GM21825 (cell line): ENCODE measurements at regions not wholly inside any gene's neighbourhood (a gene's known extent, or its start where the extent isn't known, plus 50 kb on each side); places are given as distances from the start of the nearest gene placed in this dataset.

Experiments used
- ATAC-seq: cut with Tn5 transposase; IDR thresholded peaks from one replicate; pipeline ENCODE4 v1.9.1; 2021; ENCODE audit warnings: mild to moderate bottlenecking, moderate library complexity; ENCODE audit not compliant: unreplicated experiment

DNA sequence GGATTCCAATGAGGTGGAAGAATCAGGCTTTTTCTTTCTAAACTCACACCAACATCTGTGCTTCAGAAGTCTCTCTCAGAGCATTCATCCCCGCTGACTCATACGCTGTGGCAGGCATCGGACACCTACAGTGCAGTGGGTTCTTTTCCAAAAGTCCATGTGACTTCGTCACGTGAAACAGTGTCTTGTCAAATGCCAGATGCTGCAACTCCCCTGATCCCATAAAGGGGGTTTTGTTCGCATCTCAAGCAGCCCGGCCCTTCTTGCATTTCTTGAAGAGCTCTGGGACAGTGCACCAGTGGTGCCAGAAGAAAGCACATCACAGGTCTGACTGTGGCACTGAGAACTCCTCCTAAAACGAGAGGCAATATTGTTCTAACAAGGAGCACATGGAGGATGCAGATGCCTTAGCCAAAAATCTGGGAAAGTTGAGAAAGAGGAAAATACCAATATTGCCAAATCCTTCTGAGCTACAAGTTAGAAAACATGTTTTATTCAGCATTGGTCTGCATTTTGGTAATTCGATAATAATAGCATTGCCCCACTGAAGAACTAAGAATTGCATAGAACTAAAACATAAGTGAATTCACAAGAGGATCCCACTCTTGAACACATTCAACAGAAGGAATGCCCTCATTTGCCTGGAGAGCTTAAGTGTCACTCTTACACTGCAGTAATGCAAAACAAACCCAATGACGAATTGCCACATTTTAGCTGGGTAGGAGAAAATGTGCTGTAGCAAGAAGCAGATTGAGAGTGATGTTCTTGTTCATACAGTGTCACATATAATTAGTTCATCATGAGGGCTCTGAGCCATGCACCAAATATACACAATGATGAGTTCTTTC lies 204.4 kb downstream of the CXCL12 start:
- ATAC-seq, result no peak

DNA sequence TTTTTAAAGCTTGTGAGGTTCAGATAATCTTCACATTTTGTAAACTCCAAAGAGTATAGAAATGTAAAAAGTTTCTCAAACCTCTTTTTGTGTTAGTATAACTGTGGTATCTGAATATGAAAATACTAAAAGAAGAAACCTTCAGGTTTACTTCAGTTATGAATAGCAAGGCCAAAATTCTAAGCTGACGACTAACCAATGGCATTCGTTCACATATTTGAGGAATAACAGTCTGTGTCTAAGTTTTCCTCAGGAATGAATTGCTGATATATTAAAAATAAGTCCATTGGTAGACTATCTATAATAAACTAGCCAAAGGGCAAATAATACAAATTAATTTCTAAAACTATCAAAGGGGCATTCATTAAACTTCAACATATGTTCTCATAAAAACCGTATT lies 206.0 kb downstream of the CXCL12 start:
- ATAC-seq, result no peak

DNA sequence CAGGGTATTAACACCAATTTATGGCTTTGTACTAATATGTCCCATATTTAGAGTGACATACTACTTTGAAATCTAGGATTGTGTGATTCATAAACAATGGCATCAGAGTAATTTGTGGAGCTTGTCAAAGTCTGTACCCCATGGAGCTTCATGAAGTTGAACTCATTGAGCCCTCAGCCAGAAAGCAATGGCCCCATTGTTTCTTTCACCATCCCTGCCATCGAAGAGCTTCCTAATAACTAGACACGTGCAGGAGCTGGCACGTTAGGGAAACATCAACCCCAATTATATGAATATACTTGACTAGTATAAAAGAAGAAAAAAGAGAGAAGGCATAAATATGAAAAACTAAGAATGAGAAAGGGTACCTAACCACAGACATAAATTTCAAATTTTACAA lies 206.6 kb downstream of the CXCL12 start:
- no peak for ATAC-seq

DNA sequence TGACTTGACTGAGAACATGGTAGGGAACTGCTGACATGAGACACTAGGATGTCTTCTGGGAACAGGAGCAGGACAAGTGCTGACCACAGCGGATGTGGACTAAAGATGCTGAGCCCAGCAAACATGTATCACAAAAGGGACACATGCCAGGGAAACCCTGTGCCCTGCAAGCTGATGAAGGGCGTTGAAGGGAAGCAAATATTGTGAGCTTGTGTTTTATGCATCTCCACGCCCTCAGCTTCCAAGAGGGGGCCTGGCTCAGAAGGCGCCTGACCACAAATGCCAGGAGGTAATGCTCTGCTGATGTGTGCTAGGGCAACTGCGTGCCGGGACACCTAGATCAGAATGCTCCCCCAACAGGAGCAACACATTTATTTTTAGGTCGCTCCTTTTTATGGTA lies 207.3 kb downstream of the CXCL12 start:
- ATAC-seq, result no peak

GRCh38 chr10:44176311-44176710 lies 208.6 kb downstream of the CXCL12 start:
- no peak for ATAC-seq

GRCh38 chr10:44173608-44173894 lies 211.3 kb downstream of the CXCL12 start:
- ATAC-seq, result no peak

DNA sequence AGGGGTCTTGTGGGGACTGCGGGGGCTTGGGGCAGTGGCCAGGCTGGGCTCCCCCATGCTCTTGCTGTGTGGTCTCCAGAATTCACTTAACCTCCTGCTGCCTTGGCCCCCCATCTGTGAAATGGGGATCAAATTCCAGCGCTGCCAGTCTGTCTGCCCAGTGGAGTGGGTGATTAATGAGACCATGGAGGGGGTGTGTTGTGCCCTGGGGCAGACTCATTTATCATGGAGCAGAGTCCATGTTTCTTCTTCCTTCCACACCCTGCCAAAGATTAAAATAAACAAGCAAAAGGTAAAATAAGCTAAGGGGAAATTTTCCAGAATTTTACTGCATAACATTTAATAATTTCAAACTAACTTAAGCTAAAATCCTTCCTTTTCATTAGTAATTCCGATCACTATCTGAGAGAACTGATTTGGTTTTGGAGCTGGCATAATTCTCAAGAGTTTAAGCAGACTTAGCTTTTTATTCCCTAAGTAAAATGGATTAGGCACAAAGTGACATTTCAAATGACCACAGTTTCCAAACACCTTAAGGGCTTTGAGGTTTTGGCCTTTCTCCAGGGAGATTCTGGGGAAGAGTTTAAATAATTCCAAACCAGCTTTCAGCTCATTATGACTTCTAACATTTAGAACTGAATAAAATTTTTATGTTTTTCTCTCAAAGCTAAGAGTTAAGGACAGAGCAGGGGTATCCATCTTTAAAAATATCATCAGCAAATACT lies 211.9 kb downstream of the CXCL12 start:
- ATAC-seq, result no peak

- ATAC-seq, result no peak
Observed at GRCh38 chr10:44171765-44172164, 213.1 kb downstream of the CXCL12 start.

GRCh38 chr10:44168478-44168877 lies 216.4 kb downstream of the CXCL12 start:
- ATAC-seq, result no peak

DNA sequence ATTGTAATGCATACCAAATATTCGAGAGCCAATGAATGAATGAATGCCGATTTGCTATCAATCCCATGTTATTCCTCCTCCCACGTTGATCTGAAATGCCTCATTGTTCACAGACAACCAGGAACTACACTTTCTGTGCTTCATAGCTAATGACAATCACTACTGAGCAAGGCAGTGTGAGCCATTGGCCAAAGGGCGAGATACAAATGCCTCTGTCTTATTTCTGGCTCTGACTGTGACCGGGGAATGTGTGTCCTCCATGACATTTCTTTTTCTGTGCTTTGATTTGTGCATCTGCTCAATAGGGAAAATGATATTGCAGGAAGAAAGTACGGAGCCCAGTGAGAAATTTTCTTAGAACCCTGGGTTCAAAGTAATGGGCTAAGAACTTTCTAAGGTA lies 217.1 kb downstream of the CXCL12 start:
- no peak for ATAC-seq

DNA sequence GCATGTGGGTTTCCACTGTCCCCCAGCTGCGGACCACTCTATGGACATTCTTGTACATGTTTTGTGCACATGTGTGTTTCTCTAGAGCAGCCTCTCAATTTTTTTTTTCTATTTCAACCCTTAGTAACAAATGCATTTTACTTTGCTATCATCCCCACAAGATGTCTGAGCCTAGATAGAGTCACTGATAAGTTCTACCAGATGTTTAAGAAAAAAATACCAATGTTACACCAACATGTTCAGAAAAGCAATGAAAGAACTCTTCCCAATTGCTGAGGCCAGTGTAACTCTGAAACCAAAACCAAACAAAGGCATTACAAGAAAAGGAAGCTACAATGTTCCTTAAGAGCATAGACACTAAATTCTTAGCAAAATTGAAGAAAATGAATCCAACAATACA lies 218.5 kb downstream of the CXCL12 start:
- ATAC-seq, result no peak

DNA sequence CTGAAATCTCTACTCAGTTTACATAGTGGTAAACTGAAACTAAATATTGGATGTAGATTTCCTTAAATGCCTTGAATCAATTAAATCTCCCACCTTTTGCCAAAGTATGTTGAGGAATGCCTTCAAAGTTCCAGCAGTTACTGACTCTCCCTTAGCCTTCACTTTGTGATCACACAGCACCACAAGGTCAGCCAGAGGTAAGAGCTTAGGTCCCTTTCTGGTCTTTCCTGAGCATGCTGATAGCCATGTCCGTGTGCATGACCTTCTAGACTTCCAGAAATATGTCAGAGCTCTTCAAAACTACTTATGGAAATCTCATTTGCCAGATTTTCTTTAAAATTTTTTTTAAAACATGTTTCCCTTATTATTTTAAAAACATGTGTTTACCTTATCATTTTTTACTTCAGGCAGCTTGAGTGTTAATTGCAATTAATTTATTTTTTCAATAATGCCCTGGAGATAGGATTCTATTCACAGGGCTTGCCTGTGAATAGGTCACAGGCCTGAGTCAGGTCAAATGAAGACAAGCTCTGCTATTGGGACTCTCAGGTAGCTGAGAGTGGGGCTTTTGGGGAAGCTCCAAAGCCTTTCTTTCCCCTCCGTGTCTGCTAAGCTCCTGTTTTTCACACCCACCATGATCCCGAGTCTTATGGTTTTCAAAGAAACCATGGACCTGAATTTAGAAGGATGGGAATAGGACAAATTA lies 220.5 kb downstream of the CXCL12 start:
- no peak for ATAC-seq

- no peak for ATAC-seq
Observed at GRCh38 chr10:44161184-44161583, 223.7 kb downstream of the CXCL12 start.

GRCh38 chr10:44157574-44157973 lies 227.3 kb downstream of the CXCL12 start:
- no peak for ATAC-seq

- no peak for ATAC-seq
Observed at GRCh38 chr10:44154956-44155355, 229.9 kb downstream of the CXCL12 start.

DNA sequence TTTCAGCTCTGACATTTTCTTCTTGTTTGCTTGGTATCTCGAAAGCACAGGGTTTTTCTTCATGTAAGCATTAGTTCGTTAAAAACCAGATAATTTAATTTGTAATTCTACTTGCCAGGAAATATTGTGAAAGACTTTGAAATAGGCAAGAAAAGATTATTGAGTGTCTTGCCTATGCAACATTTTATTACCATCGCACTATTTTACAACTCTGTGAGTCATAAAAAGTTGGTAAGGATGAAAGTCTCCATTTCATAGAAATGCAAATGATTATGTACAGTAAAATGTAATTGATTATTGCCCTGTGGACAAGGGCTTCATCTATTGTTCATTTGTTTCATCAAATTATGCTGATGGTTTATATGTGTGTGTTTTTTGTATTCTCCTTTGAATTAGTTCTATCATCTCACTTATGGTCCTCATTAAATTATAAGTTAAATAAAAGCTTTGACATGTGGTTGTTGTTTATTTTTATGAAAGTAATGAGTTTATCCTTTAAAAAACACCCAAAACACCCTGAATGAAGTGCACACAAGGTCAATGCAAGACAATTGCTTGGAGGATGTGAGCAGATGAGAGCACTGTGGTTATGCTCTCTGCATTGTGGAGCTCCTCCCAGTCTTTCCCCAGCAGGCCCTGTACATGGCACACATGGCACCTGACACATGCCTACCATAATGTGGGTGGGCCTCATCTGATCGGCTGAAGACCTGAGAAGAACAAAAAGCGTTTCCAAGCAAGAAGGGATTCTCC lies 230.8 kb downstream of the CXCL12 start:
- ATAC-seq, result no peak

DNA sequence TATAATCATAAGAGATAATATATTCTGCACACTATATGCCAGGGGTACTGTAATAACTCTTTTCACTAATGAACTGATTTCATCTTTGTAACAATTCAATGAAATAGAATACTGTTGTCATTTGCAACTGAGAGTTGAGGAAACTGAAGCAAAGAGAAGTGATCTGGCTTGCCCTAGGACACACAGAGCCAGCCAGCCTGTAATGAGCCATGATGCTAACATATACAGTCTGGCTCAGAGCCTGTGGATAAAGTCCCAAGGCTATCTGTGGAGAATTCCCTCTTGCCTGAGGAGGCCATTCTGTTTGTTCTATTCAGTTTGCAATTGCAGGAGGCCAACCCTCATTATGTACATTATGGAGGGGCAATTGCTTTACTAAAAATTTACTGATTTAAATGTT lies 241.3 kb downstream of the CXCL12 start:
- ATAC-seq, result no peak

DNA sequence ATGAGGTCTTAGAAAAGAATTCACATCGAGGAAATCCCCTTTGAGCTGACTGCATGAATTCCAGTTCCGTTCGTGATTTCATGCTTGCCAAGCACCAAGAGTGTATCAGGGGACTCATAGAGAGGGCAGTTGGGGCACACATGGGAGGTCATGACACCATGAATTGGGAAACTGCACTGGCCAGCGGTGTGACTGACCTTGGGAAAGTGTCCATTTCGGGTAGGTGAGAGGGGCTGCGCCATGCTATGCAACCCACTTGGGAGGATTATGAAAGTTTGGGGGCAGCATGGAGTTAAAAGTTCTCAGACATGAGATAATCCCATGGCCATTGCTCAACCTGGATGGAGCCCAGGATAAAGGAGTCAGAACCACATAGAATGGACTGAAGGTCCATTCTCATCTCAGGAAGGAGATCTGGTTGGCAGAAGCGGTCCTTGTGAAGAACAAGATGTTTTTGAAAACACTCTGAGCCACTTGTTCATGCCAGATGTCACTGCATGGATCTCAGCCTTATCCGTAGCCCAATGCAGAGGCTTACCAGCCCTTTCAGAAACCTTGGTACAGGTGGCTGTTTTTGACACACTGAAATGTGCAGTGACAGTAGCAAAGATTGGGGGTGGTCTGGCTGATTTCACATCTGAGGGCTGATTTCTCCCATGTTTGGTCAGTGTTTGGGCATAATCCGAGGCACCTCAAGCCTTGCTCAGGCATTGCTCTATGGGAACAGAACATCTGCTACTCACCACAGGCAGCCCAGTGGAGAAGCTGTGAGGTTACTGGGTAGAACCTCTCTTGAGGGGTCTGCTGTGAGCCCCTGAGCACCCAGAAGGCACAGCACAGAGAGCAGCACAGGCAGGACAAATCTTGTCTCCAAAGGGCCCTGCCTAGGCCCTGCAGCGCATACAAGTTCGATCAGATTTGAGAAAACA lies 252.3 kb downstream of the CXCL12 start:
- ATAC-seq, result no peak

DNA sequence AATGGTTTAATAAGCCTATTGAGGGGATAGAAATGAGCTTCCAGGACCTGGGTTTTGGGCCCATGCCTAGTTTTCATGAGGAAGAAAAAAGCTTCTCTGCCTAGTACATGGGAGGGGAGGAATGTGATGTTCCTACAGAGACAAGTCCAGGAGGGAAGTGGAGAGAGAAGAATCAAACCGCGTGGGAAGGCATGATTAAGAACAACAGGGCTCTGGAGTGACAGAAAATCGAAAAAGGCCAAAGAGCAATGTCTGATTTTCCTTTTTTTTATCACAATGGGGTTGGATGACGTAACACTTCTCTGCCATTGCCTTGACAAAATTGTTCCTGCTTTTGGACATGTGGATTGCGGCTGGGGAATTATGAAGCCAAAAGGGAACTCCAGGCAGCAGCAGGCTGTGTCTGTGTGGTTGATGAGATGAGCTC lies 258.6 kb downstream of the CXCL12 start:
- no peak for ATAC-seq

DNA sequence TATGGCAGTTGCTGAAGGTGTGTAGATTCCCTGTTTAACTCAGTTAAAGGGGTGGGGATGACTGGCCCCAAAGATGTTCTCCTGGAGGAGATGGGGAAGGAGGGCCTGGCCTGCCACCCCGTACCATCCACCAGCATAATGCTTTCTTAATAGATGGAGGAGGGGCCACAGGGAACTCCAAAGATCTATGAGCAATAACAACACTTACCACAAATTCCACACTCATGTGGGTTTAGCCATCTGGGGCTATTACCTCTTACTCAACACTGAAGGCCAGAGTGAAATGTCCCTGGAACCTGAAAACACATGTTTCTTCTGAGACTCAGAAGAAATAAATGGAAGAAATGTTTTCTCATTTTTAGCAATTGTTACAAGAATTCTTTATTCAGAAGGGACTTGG lies 259.0 kb downstream of the CXCL12 start:
- ATAC-seq, result no peak
